SK-N-SH (cell line): ENCODE measurements at regions not wholly inside any gene's neighbourhood (a gene's known extent, or its start where the extent isn't known, plus 50 kb on each side); places are given as distances from the start of the nearest gene placed in this dataset.

Experiments
- CTCF ChIP-seq: fragments of 200-600 bp; sonication (generic); IDR thresholded peaks from 2 replicates; pipeline ENCODE4 v1.6.1; 2017; ENCODE audit warnings: antibody characterized with exemption, mild to moderate bottlenecking, moderate library complexity
- MAX ChIP-seq: IDR thresholded peaks from 2 replicates; pipeline ENCODE4 v1.4.0; 2012; ENCODE audit warnings: low read depth
- POLR2AphosphoS5 ChIP-seq: IDR thresholded peaks from 2 replicates; pipeline ENCODE4 v1.6.1; 2012; ENCODE audit warnings: low read depth, low read length
- RAD21 ChIP-seq: IDR thresholded peaks from 2 replicates; pipeline ENCODE4 v1.6.1; 2012; ENCODE audit warnings: mild to moderate bottlenecking, low read length
- RXRA ChIP-seq: IDR thresholded peaks from 2 replicates; pipeline ENCODE4 v1.4.0; 2012; ENCODE audit warnings: low read depth, mild to moderate bottlenecking, borderline replicate concordance
- TEAD4 ChIP-seq: IDR thresholded peaks from 2 replicates; pipeline ENCODE4 v1.4.0; 2012; ENCODE audit warnings: mild to moderate bottlenecking, borderline replicate concordance; ENCODE audit not compliant: insufficient read depth
- USF1 ChIP-seq: IDR thresholded peaks from 2 replicates; pipeline ENCODE4 v1.4.0; 2012; ENCODE audit warnings: low read depth, borderline replicate concordance
- ZBTB33 ChIP-seq: IDR thresholded peaks from 2 replicates; pipeline ENCODE4 v1.4.0; 2012; ENCODE audit warnings: low read depth, borderline replicate concordance

GRCh38 chr2:239806758-239807434 lies 218.2 kb downstream of the NDUFA10 start:
- TF ChIP-seq MAX: no peak
- no peak for TF ChIP-seq RAD21
- TF ChIP-seq CTCF: no peak
- no peak for TF ChIP-seq TEAD4
- no peak for TF ChIP-seq USF1
- no peak for TF ChIP-seq POLR2AphosphoS5
- no peak for TF ChIP-seq ZBTB33
- TF ChIP-seq RXRA: no peak
